Vagina (tissue), 2 donors: ENCODE measurements at regions not wholly inside any gene's neighbourhood (a gene's known extent, or its start where the extent isn't known, plus 50 kb on each side); places are given as distances from the start of the nearest gene placed in this dataset.

Source experiments
- DNase-seq, 2 donors: peaks; one replicate each; pipeline ENCODE4 v3.0.0-alpha.2; 2017; ENCODE audit errors: extremely low spot score in 2 of 2
- H3K27ac ChIP-seq: fragments of 200-600 bp; sonication (generic); one replicate; pipeline ENCODE4 v1.5.1; 2019
- H3K27me3 ChIP-seq: fragments of 200-600 bp; sonication (generic); one replicate; pipeline ENCODE4 v1.5.1; 2019
- H3K36me3 ChIP-seq, 2 donors: fragments of 200-600 bp; sonication (generic); one replicate each; pipeline ENCODE4 v1.5.1; 2017 to 2019
- H3K4me1 ChIP-seq: fragments of 200-600 bp; sonication (generic); one replicate; pipeline ENCODE4 v1.5.1; 2019
- H3K4me3 ChIP-seq, 2 donors: fragments of 200-600 bp; sonication (generic); 1 replicate in 1 of 2; 2 replicates in 1 of 2; pipeline ENCODE4 v1.5.1; 2016 to 2019
- H3K9me3 ChIP-seq: fragments of 200-600 bp; sonication (generic); one replicate; pipeline ENCODE4 v1.5.1; 2019
- CTCF ChIP-seq, 3 experiments: fragments of 450-650 bp in 2 of 3; fragments of 200-600 bp in 1 of 3; sonication (generic) in 1 of 3; IDR thresholded peaks; one replicate each; pipeline ENCODE4 v1.5.1; 2017 to 2019; ENCODE audit warnings: antibody characterized with exemption in 3 of 3, mild to moderate bottlenecking in 2 of 3, moderate library complexity in 2 of 3
- POLR2A ChIP-seq, 2 donors: fragments of 450-650 bp; IDR thresholded peaks; one replicate each; pipeline ENCODE4 v1.6.1; 2017; ENCODE audit warnings: antibody characterized with exemption in 2 of 2, mild to moderate bottlenecking in 2 of 2, moderate library complexity in 2 of 2
- POLR2AphosphoS5 ChIP-seq, 2 donors: sonication (generic); formaldehyde crosslinking; IDR thresholded peaks; one replicate each; pipeline ENCODE4 v1.9.0; 2017; ENCODE audit warnings: antibody characterized with exemption in 2 of 2, mild to moderate bottlenecking in 2 of 2, low read depth in 1 of 2; ENCODE audit not compliant: insufficient read depth in 1 of 2
- intact Hi-C: fragments of 100-400 bp; cut with DNase I; formaldehyde crosslinking; loops from one replicate; pipeline ENCODE4 v1.15.1; 2023

- Histone ChIP-seq H3K36me3 (no peaks in the 10 kb centered on the region), H3K4me1 (no peaks in the 10 kb centered on the region), H3K4me3 (no peak overlapping the region), H3K9me3 (no peaks in the 10 kb centered on the region), H3K27me3 (no peaks in the 10 kb centered on the region), H3K27ac (no peak overlapping the region)
- TF ChIP-seq POLR2A (IDR thresholded peaks at IDR 0.05): no peak
- TF ChIP-seq POLR2AphosphoS5 (IDR thresholded peaks at IDR 0.05; ENCODE audit: insufficient read depth in 1 of 2, low read depth in 1 of 2): no peak
- no peak for TF ChIP-seq CTCF (IDR thresholded peaks at IDR 0.05)
- DNase-seq: no peak
- intact Hi-C loops: no loop called here
Observed at GRCh38 chr2:226483745-226484619, 315.6 kb downstream of the IRS1 start.

GRCh38 chr2:226483143-226483542 is 316.5 kb downstream of the IRS1 start:
- H3K27ac ChIP-seq: no peak overlapping the region
- TF ChIP-seq POLR2A (IDR thresholded peaks at IDR 0.05) (no peak), CTCF (IDR thresholded peaks at IDR 0.05) (no peak), POLR2AphosphoS5 (IDR thresholded peaks at IDR 0.05; ENCODE audit: insufficient read depth in 1 of 2, low read depth in 1 of 2) (no peak)
- H3K9me3 ChIP-seq: no peaks in the 10 kb centered on the region
- H3K36me3 ChIP-seq: no peaks in the 10 kb centered on the region
- DNase-seq: no peak
- H3K4me3 ChIP-seq: no peak overlapping the region
- no peaks in the 10 kb centered on the region for H3K27me3 ChIP-seq
- intact Hi-C loops: no loop called here
- peaks cover 8% of the 10 kb centered on the region for H3K4me1 ChIP-seq

GRCh38 chr2:226478109-226478809 is 321.4 kb downstream of the IRS1 start:
- intact Hi-C loops: no loop called here
- H3K27ac ChIP-seq: peak overlapping the region; percentile 38

GRCh38 chr2:226477221-226478108 is 322.2 kb downstream of the IRS1 start:
- Histone ChIP-seq H3K27me3 (no peaks in the 10 kb centered on the region), H3K4me3 (no peak overlapping the region), H3K36me3 (no peaks in the 10 kb centered on the region), H3K9me3 (no peaks in the 10 kb centered on the region), H3K27ac (peak overlapping the region; percentile 38), H3K4me1 (peaks cover 9% of the 10 kb centered on the region)
- TF ChIP-seq POLR2A (IDR thresholded peaks at IDR 0.05) (no peak), CTCF (IDR thresholded peaks at IDR 0.05) (no peak), POLR2AphosphoS5 (IDR thresholded peaks at IDR 0.05; ENCODE audit: insufficient read depth in 1 of 2, low read depth in 1 of 2) (no peak)
- intact Hi-C loops: no loop called here
- no peak for DNase-seq

More at GRCh38 chr2:226478109-226478809, 321.4 kb downstream of the IRS1 start:
- no peak for DNase-seq
- H3K9me3 ChIP-seq: no peaks in the 10 kb centered on the region
- no peak overlapping the region for H3K4me3 ChIP-seq
- H3K4me1 ChIP-seq: peaks cover 9% of the 10 kb centered on the region
- H3K27me3 ChIP-seq: no peaks in the 10 kb centered on the region
- no peak for TF ChIP-seq CTCF (IDR thresholded peaks at IDR 0.05)
- TF ChIP-seq POLR2AphosphoS5 (IDR thresholded peaks at IDR 0.05; ENCODE audit: insufficient read depth in 1 of 2, low read depth in 1 of 2): peak in 1 of 2 donors; percentile 26
- no peaks in the 10 kb centered on the region for H3K36me3 ChIP-seq
